Tibial artery (tissue), 4 donors: ENCODE measurements at regions not wholly inside any gene's neighbourhood (a gene's known extent, or its start where the extent isn't known, plus 50 kb on each side); places are given as distances from the start of the nearest gene placed in this dataset.
A peak's percentile ranks its signal among the peaks of the same experiment; 100 is the strongest.
"Not testable (repeated sequence)": the region's sequence is repeated elsewhere in the genome, so short reads cannot be mapped to it uniquely, and the experiment has no call there.

Experiments used
- DNase-seq, 2 donors: peaks; one replicate each; pipeline ENCODE4 v3.0.0-alpha.2; 2019
- H3K27ac ChIP-seq, 2 donors: fragments of 200-600 bp; sonication (generic) in 1 of 2; 1 replicate in 1 of 2; 2 replicates in 1 of 2; pipeline ENCODE4 v1.5.1; 2018 to 2019; ENCODE audit warnings: mild to moderate bottlenecking in 1 of 2
- H3K27me3 ChIP-seq, 2 donors: fragments of 200-600 bp; sonication (generic) in 1 of 2; one replicate each; pipeline versions ENCODE4 v1.5.1 to v1.6.0; 2016 to 2019
- H3K36me3 ChIP-seq, 3 donors: fragments of 200-600 bp; sonication (generic) in 2 of 3; one replicate each; pipeline ENCODE4 v1.5.1; 2016 to 2019; ENCODE audit warnings: mild to moderate bottlenecking in 2 of 3
- H3K4me1 ChIP-seq, 4 donors: fragments of 200-600 bp; sonication (generic) in 2 of 4; 1 replicate in 3 of 4; 2 replicates in 1 of 4; pipeline ENCODE4 v1.5.1; 2016 to 2019
- H3K4me3 ChIP-seq, 2 donors: fragments of 200-600 bp; sonication (generic) in 1 of 2; 1 replicate in 1 of 2; 2 replicates in 1 of 2; pipeline ENCODE4 v1.5.1; 2018 to 2019; ENCODE audit warnings: mild to moderate bottlenecking in 2 of 2
- H3K9me3 ChIP-seq, 3 donors: fragments of 200-600 bp; sonication (generic) in 1 of 3; one replicate each; pipeline ENCODE4 v1.5.1; 2016 to 2019
- intact Hi-C: fragments of 100-400 bp; cut with DNase I; formaldehyde crosslinking; loops from one replicate; pipeline ENCODE4 v1.15.0; 2023; ENCODE audit warnings: low total_unique reads
- TF ChIP-seq, protein P1 (sequence below), 2 experiments: fragments of 200-600 bp in 1 of 2; fragments of 450-650 bp in 1 of 2; IDR thresholded peaks; one replicate each; pipeline ENCODE4 v1.5.1; 2017 to 2019; ENCODE audit warnings: antibody characterized with exemption in 2 of 2, mild to moderate bottlenecking in 1 of 2, moderate library complexity in 1 of 2

DNA sequence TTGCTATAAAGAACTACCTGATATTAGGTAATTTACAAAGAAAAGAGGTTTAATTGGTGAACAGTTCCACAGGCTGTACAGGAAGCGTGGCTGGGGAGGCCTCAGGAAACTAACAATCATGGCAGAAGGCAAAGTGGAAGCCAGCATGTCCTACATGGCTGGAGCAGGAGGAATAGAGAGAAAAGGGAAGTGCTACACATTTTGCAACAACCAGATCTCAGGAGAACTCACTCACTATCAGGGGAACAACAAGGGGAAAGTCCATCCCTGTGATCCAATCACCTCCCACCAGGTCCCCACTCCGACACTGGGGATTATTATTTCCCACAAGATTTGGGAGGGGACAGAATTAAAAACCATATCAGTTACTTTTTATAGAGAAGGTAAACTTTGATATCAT, 273.5 kb upstream of the MMADHC start:
- H3K4me3 ChIP-seq, result no peak overlapping the region

DNA sequence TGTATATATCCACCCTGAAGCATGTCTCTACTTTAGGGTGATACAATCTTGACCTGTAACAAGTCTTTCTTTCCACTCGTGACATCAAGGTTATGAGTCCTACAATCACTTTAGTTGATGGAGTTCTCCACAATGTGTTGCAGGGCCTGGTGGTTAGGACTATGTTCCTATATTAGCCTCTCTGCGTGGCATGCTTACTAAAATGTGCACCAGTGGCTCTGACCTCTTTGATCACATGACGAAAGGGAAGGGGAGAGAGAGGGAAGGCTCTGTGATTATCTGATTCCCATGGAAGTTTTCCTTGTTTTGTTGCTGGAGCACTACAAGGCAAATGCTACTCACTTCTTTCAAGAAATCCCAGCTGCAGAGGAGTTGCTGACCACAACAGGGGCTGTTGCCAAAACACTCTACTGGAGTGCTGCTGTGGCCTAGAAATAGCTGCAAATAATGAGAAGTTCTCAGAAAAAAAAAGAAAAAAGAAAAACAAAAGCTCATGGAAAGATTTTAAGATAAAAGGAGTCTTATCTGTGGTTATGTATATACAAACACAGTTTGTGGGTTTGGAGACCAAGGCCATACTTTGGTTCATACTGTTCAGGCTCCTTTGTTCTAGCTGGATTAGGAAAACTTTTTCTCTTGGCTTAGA, 272.8 kb upstream of the MMADHC start:
- Histone ChIP-seq H3K4me1 (peaks cover 0 to 28% (median 13%) of the 10 kb centered on the region in 4 donors), H3K4me3 (no peak overlapping the region), H3K36me3 (no peaks in the 10 kb centered on the region), H3K27ac (no peak overlapping the region), H3K27me3 (no peaks in the 10 kb centered on the region), H3K9me3 (no peaks in the 10 kb centered on the region)
- intact Hi-C loops, result no loop called here
- TF ChIP-seq, protein P1, sequence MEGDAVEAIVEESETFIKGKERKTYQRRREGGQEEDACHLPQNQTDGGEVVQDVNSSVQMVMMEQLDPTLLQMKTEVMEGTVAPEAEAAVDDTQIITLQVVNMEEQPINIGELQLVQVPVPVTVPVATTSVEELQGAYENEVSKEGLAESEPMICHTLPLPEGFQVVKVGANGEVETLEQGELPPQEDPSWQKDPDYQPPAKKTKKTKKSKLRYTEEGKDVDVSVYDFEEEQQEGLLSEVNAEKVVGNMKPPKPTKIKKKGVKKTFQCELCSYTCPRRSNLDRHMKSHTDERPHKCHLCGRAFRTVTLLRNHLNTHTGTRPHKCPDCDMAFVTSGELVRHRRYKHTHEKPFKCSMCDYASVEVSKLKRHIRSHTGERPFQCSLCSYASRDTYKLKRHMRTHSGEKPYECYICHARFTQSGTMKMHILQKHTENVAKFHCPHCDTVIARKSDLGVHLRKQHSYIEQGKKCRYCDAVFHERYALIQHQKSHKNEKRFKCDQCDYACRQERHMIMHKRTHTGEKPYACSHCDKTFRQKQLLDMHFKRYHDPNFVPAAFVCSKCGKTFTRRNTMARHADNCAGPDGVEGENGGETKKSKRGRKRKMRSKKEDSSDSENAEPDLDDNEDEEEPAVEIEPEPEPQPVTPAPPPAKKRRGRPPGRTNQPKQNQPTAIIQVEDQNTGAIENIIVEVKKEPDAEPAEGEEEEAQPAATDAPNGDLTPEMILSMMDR (IDR thresholded peaks at IDR 0.05), result no peak
- peak in 1 of 2 donors; percentile 26 for DNase-seq

More for the DNA sequence above, 273.5 kb upstream of the MMADHC start:
- H3K36me3 ChIP-seq, result no peaks in the 10 kb centered on the region
- no peaks in the 10 kb centered on the region for H3K27me3 ChIP-seq
- DNase-seq, result no peak
- peaks cover 0 to 28% (median 13%) of the 10 kb centered on the region in 4 donors for H3K4me1 ChIP-seq
- H3K9me3 ChIP-seq, result no peaks in the 10 kb centered on the region
- H3K27ac ChIP-seq, result no peak overlapping the region
- intact Hi-C loops, result no loop called here
- TF ChIP-seq, protein P1 (IDR thresholded peaks at IDR 0.05), result no peak

DNA sequence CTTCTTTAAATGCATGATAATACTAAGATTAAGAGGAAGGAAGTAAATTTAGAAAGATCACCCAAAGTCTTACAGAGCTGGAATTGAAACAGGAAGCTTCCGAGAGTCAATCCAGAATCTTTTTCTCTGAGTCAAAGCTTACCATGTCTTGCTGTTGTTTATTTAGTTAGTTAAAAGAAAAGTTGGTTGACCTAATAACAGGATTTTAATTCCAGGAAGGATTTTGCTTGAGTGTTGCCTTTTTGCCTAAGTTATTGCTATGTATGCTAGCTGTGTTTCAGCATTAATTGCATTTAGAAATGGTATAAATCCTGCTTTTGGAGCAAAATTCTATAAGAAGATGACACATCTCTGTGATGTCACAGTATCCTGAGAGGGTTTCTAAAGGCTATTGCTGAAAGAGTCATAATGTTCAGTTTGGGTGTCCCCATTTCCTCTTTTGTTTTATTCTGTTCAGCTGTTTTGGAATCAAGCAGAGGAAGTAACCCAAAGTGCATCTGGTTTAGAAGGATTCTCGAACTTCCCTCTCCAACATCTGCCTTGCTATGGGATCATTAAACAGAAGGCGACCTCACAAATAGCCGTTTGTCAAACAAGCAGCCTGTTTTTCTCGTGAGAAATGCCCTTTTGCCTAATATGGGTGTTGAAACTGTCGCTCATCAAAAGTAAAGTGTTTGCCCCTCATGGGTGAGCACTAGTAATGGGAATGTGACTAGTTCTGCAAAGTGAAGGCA, 271.5 kb upstream of the MMADHC start:
- H3K27me3 ChIP-seq, result no peaks in the 10 kb centered on the region
- H3K9me3 ChIP-seq, result no peaks in the 10 kb centered on the region
- no peak overlapping the region for H3K4me3 ChIP-seq
- intact Hi-C loops, result no loop called here
- DNase-seq, result no peak
- H3K4me1 ChIP-seq, result peaks cover 0 to 28% (median 13%) of the 10 kb centered on the region in 4 donors
- H3K36me3 ChIP-seq, result no peaks in the 10 kb centered on the region
- TF ChIP-seq, protein P1 (IDR thresholded peaks at IDR 0.05), result no peak
- H3K27ac ChIP-seq, result no peak overlapping the region

DNA sequence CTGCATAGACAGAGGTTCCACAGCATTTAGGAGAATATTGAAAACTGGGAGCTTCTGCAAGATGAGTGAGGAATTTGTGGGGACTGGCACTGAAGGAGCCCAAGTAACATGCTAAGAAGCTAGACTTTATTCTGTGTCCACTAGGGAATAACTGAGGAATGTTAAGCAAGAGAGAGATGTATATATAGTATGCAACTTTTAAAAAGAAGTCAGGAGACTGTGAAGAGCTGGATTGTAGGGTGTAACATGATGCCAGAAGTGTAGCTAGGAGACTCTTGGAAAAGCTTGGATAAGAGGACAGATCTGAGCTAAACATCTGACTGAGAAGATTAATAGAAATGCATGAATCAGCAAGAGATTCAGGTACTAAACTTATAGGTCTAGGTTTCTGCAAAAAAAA, 270.6 kb upstream of the MMADHC start:
- H3K36me3 ChIP-seq, result no peaks in the 10 kb centered on the region
- H3K9me3 ChIP-seq, result no peaks in the 10 kb centered on the region
- TF ChIP-seq, protein P1 (IDR thresholded peaks at IDR 0.05), result no peak
- no peak overlapping the region for H3K27ac ChIP-seq
- H3K4me1 ChIP-seq, result peaks cover 0 to 28% (median 13%) of the 10 kb centered on the region in 4 donors
- DNase-seq, result no peak
- no peak overlapping the region for H3K4me3 ChIP-seq
- no peaks in the 10 kb centered on the region for H3K27me3 ChIP-seq
- intact Hi-C loops, result no loop called here

DNA sequence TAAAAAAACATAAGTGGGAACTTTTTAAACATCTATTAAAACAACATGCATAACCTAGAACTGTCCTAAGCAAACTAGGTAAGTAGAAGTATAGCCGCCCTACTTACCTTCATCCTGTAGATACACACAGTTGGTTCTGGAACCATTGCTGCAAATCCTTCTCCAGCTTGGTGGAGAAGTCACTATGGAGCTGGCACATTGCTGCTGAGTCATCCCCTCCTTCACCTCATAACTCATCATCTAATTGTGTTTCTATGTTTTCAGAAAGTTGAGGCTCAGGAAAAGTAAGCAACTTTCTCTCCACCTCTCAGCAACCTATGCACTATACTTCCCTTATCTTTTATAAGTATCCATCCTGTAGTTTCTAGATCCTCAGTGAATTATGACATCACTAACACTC, 269.8 kb upstream of the MMADHC start:
- no peaks in the 10 kb centered on the region for H3K9me3 ChIP-seq
- intact Hi-C loops, result no loop called here
- TF ChIP-seq, protein P1 (IDR thresholded peaks at IDR 0.05), result no peak
- no peak overlapping the region for H3K27ac ChIP-seq
- H3K4me3 ChIP-seq, result no peak overlapping the region
- no peaks in the 10 kb centered on the region for H3K36me3 ChIP-seq
- DNase-seq, result no peak
- no peaks in the 10 kb centered on the region for H3K27me3 ChIP-seq
- H3K4me1 ChIP-seq, result peaks cover 0 to 28% (median 13%) of the 10 kb centered on the region in 4 donors

DNA sequence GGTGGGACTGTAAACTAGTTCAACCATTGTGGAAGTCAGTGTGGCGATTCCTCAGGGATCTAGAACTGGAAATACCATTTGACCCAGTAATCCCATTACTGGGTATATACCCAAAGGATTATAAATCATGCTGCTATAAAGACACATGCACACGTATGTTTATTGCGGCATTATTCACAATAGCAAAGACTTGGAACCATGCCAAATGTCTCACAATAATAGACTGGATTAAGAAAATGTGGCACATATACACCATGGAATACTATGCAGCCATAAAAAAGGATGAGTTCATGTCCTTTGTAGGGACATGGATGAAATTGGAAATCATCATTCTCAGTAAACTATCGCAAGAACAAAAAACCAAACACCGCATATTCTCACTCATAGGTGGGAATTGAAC, 268.3 kb upstream of the MMADHC start:
- H3K4me1 ChIP-seq, result peaks cover 0 to 28% (median 13%) of the 10 kb centered on the region in 4 donors
- H3K27ac ChIP-seq, H3K9me3 ChIP-seq, DNase-seq, H3K4me3 ChIP-seq, intact Hi-C loops, H3K27me3 ChIP-seq, H3K36me3 ChIP-seq: not testable (repeated sequence)
